GM12864 (cell line): ENCODE measurements at regions not wholly inside any gene's neighbourhood (a gene's known extent, or its start where the extent isn't known, plus 50 kb on each side); places are given as distances from the start of the nearest gene placed in this dataset.
"Not testable (repeated sequence)": the region's sequence is repeated elsewhere in the genome, so short reads cannot be mapped to it uniquely, and the experiment has no call there.

ENCODE experiments used
- DNase-seq: peaks from one replicate; pipeline ENCODE4 v3.0.0-alpha.2; 2011; ENCODE audit warnings: low read depth
- H3K4me3 ChIP-seq: 2 replicates; pipeline ENCODE4 v1.5.1; 2011; ENCODE audit warnings: mild to moderate bottlenecking, low read depth, low read length, control low read depth
- CTCF ChIP-seq: IDR thresholded peaks from 2 replicates; pipeline ENCODE4 v1.5.1; 2011; ENCODE audit warnings: low read depth, mild to moderate bottlenecking, moderate library complexity, low read length, control low read depth, inconsistent platforms; ENCODE audit errors: missing control alignments

- no peak for TF ChIP-seq CTCF
- no peak overlapping the region for H3K4me3 ChIP-seq
- no peak for DNase-seq
Measured at GRCh38 chr5:179404321-179405053, 59.2 kb upstream of the ADAMTS2 start.

- H3K4me3 ChIP-seq, result no peak overlapping the region
- TF ChIP-seq CTCF, result no peak
- DNase-seq, result no peak
Measured at GRCh38 chr5:179403426-179404147, 58.3 kb upstream of the ADAMTS2 start.

- DNase-seq, H3K4me3 ChIP-seq: not testable (repeated sequence)
Measured at GRCh38 chr5:179400435-179400834, 55.2 kb upstream of the ADAMTS2 start.

- no peak overlapping the region for H3K4me3 ChIP-seq
- TF ChIP-seq CTCF, result no peak
- DNase-seq, result no peak
Measured at GRCh38 chr5:179400020-179400419, 54.8 kb upstream of the ADAMTS2 start.

GRCh38 chr5:179399327-179399726 lies 54.1 kb upstream of the ADAMTS2 start:
- H3K4me3 ChIP-seq, DNase-seq: not testable (repeated sequence)

GRCh38 chr5:179397516-179397915 lies 52.3 kb upstream of the ADAMTS2 start:
- DNase-seq, result no peak
- H3K4me3 ChIP-seq, result no peak overlapping the region
- no peak for TF ChIP-seq CTCF
